Neutrophil (primary cell): ENCODE measurements at regions not wholly inside any gene's neighbourhood (a gene's known extent, or its start where the extent isn't known, plus 50 kb on each side); places are given as distances from the start of the nearest gene placed in this dataset.

Experiments used
- H3K27ac ChIP-seq: fragments of 200-600 bp; sonication (generic); 2 replicates; pipeline ENCODE4 v1.5.1; 2016; ENCODE audit warnings: mild to moderate bottlenecking, moderate library complexity
- H3K27me3 ChIP-seq: fragments of 200-600 bp; sonication (generic); 2 replicates; pipeline ENCODE4 v1.6.0; 2016; ENCODE audit warnings: mild to moderate bottlenecking
- H3K36me3 ChIP-seq: fragments of 200-600 bp; sonication (generic); 2 replicates; pipeline ENCODE4 v1.5.1; 2017
- H3K4me1 ChIP-seq, 2 experiments: fragments of 200-600 bp in 1 of 2; sonication (generic) in 1 of 2; 1 replicate in 1 of 2; 2 replicates in 1 of 2; pipeline versions ENCODE4 v1.5.1 to v1.6.1; 2013 to 2016; ENCODE audit warnings: low read depth in 1 of 2, low read length in 1 of 2, mild to moderate bottlenecking in 1 of 2, moderate library complexity in 1 of 2; ENCODE audit not compliant: control insufficient read depth in 1 of 2, insufficient read depth in 1 of 2
- H3K4me3 ChIP-seq, 2 experiments: fragments of 200-600 bp in 1 of 2; sonication (generic) in 1 of 2; 1 replicate in 1 of 2; 2 replicates in 1 of 2; pipeline ENCODE4 v1.5.1; 2013 to 2016; ENCODE audit warnings: low read depth in 1 of 2, low read length in 1 of 2, mild to moderate bottlenecking in 1 of 2, moderate library complexity in 1 of 2
- H3K9me3 ChIP-seq: fragments of 200-600 bp; sonication (generic); 2 replicates; pipeline ENCODE4 v1.5.1; 2016
- CTCF ChIP-seq: fragments of 200-600 bp; sonication (generic); IDR thresholded peaks from 2 replicates; pipeline ENCODE4 v1.5.1; 2016; ENCODE audit warnings: antibody characterized with exemption

- no peaks in the 10 kb centered on the region for H3K36me3 ChIP-seq
- H3K4me1 ChIP-seq: peaks cover 70 to 80% of the 10 kb centered on the region in 2 experiments
- peak overlapping the region in 1 of 2 experiments; percentile 19 for H3K4me3 ChIP-seq
- H3K9me3 ChIP-seq: no peaks in the 10 kb centered on the region
- peak overlapping the region; percentile 70 for H3K27ac ChIP-seq
- TF ChIP-seq CTCF: no peak
- no peaks in the 10 kb centered on the region for H3K27me3 ChIP-seq
Observed at GRCh38 chr6:109239651-109240321, 142.5 kb downstream of the CD164 start.

GRCh38 chr6:109239160-109239559 is 143.1 kb downstream of the CD164 start:
- Histone ChIP-seq H3K4me1 (peaks cover 66 to 76% of the 10 kb centered on the region in 2 experiments), H3K27me3 (no peaks in the 10 kb centered on the region), H3K27ac (peak overlapping the region; percentile 70), H3K36me3 (no peaks in the 10 kb centered on the region), H3K4me3 (peak overlapping the region in 1 of 2 experiments; percentile 19), H3K9me3 (no peaks in the 10 kb centered on the region)
- TF ChIP-seq CTCF: no peak

- Histone ChIP-seq H3K27ac (peak overlapping the region; percentile 70), H3K4me3 (peak overlapping the region in 1 of 2 experiments; percentile 46), H3K9me3 (no peaks in the 10 kb centered on the region), H3K36me3 (no peaks in the 10 kb centered on the region), H3K4me1 (peaks cover 59 to 68% of the 10 kb centered on the region in 2 experiments), H3K27me3 (no peaks in the 10 kb centered on the region)
- no peak for TF ChIP-seq CTCF
Observed at GRCh38 chr6:109238396-109238795, 143.1 kb downstream of the CEP57L1 start.

- TF ChIP-seq CTCF: no peak
- peak overlapping the region; percentile 70 for H3K27ac ChIP-seq
Observed at GRCh38 chr6:109237986-109238329, 142.7 kb downstream of the CEP57L1 start.

GRCh38 chr6:109237077-109237985 is 142.0 kb downstream of the CEP57L1 start:
- no peaks in the 10 kb centered on the region for H3K36me3 ChIP-seq
- no peak for TF ChIP-seq CTCF
- peak overlapping the region; percentile 70 for H3K27ac ChIP-seq
- peaks cover 59 to 61% of the 10 kb centered on the region in 2 experiments for H3K4me1 ChIP-seq
- H3K4me3 ChIP-seq: peak overlapping the region; percentile 36 to 46
- H3K27me3 ChIP-seq: no peaks in the 10 kb centered on the region
- H3K9me3 ChIP-seq: no peaks in the 10 kb centered on the region

More at GRCh38 chr6:109237986-109238329, 142.7 kb downstream of the CEP57L1 start:
- Histone ChIP-seq H3K27me3 (no peaks in the 10 kb centered on the region), H3K4me1 (peaks cover 59 to 66% of the 10 kb centered on the region in 2 experiments), H3K9me3 (no peaks in the 10 kb centered on the region), H3K36me3 (no peaks in the 10 kb centered on the region), H3K4me3 (peak overlapping the region; percentile 36 to 46)
